GM21390 (cell line): ENCODE measurements at regions not wholly inside any gene's neighbourhood (a gene's known extent, or its start where the extent isn't known, plus 50 kb on each side); places are given as distances from the start of the nearest gene placed in this dataset.
A peak's percentile ranks its signal among the peaks of the same experiment; 100 is the strongest.
"Not testable (repeated sequence)": the region's sequence is repeated elsewhere in the genome, so short reads cannot be mapped to it uniquely, and the experiment has no call there.

ENCODE experiments used
- ATAC-seq: cut with Tn5 transposase; IDR thresholded peaks from one replicate; pipeline ENCODE4 v1.9.1; 2021; ENCODE audit not compliant: unreplicated experiment

- ATAC-seq = no peak
Observed at GRCh38 chr14:47959740-47960139, 284.3 kb upstream of the MDGA2 start.

GRCh38 chr14:47949006-47949405, 273.6 kb upstream of the MDGA2 start:
- no peak for ATAC-seq

- no peak for ATAC-seq
Observed at GRCh38 chr14:47935332-47935731, 259.9 kb upstream of the MDGA2 start.

GRCh38 chr14:47929334-47929733, 253.9 kb upstream of the MDGA2 start:
- ATAC-seq = peak; percentile 79

GRCh38 chr14:47921133-47921532, 245.7 kb upstream of the MDGA2 start:
- no peak for ATAC-seq

GRCh38 chr14:47919997-47920396, 244.6 kb upstream of the MDGA2 start:
- ATAC-seq = no peak

- ATAC-seq = no peak
Observed at GRCh38 chr14:47919334-47919846, 244.0 kb upstream of the MDGA2 start.

- no peak for ATAC-seq
Observed at GRCh38 chr14:47917344-47917954, 242.0 kb upstream of the MDGA2 start.

- not testable (repeated sequence) for ATAC-seq
Observed at GRCh38 chr14:47901141-47901540, 225.7 kb upstream of the MDGA2 start.

GRCh38 chr14:47899685-47900084, 224.3 kb upstream of the MDGA2 start:
- ATAC-seq = no peak

GRCh38 chr14:47874350-47874749, 198.9 kb upstream of the MDGA2 start:
- ATAC-seq = no peak

GRCh38 chr14:47872588-47872987, 197.2 kb upstream of the MDGA2 start:
- ATAC-seq = no peak

GRCh38 chr14:47863441-47863840, 188.0 kb upstream of the MDGA2 start:
- ATAC-seq = no peak

- ATAC-seq = peak; percentile 70
Observed at GRCh38 chr14:47857646-47858045, 182.2 kb upstream of the MDGA2 start.

GRCh38 chr14:47852278-47852677, 176.9 kb upstream of the MDGA2 start:
- no peak for ATAC-seq

- ATAC-seq = no peak
Observed at GRCh38 chr14:47846008-47846407, 170.6 kb upstream of the MDGA2 start.

- no peak for ATAC-seq
Observed at GRCh38 chr14:47843236-47843635, 167.8 kb upstream of the MDGA2 start.

- ATAC-seq = no peak
Observed at GRCh38 chr14:47833011-47833410, 157.6 kb upstream of the MDGA2 start.

- no peak for ATAC-seq
Observed at GRCh38 chr14:47826809-47827208, 151.4 kb upstream of the MDGA2 start.

GRCh38 chr14:47822326-47822725, 146.9 kb upstream of the MDGA2 start:
- no peak for ATAC-seq

GRCh38 chr14:47821135-47821534, 145.7 kb upstream of the MDGA2 start:
- no peak for ATAC-seq

GRCh38 chr14:47790477-47790876, 115.1 kb upstream of the MDGA2 start:
- ATAC-seq = no peak

GRCh38 chr14:47785058-47785457, 109.7 kb upstream of the MDGA2 start:
- ATAC-seq = no peak
